HG03060 (cell line): ENCODE measurements at regions not wholly inside any gene's neighbourhood (a gene's known extent, or its start where the extent isn't known, plus 50 kb on each side); places are given as distances from the start of the nearest gene placed in this dataset.

Experiments
- ATAC-seq: cut with Tn5 transposase; IDR thresholded peaks from one replicate; pipeline ENCODE4 v1.9.1; 2021; ENCODE audit warnings: low read depth, moderate number of reproducible peaks; ENCODE audit not compliant: unreplicated experiment

GRCh38 chr4:71923070-71923469 lies 108.7 kb upstream of the NPFFR2 start:
- no peak for ATAC-seq

- no peak for ATAC-seq
Measured at GRCh38 chr4:71930459-71930858, 101.3 kb upstream of the NPFFR2 start.

- no peak for ATAC-seq
Measured at GRCh38 chr4:71932941-71933340, 98.9 kb upstream of the NPFFR2 start.

DNA sequence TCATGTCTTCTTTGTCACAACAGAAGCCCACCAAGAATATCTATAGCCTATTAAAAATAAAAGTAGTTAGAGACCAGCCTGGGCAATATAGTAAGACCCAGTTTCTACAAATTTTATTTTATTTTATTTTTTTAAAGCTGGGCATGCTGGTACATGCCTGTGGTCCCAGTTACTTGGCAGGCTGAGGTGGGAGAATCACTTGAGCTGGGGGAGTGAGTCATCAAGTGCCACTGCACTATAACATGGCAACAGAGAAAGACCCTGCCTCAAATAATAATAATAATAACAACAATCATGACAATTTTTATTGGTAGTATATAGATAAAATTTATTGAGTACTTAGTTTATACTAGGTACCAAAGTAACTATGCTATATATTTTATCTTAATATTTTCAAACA lies 93.0 kb upstream of the NPFFR2 start:
- no peak for ATAC-seq

- ATAC-seq: no peak
Measured at GRCh38 chr4:71941001-71941400, 90.8 kb upstream of the NPFFR2 start.

DNA sequence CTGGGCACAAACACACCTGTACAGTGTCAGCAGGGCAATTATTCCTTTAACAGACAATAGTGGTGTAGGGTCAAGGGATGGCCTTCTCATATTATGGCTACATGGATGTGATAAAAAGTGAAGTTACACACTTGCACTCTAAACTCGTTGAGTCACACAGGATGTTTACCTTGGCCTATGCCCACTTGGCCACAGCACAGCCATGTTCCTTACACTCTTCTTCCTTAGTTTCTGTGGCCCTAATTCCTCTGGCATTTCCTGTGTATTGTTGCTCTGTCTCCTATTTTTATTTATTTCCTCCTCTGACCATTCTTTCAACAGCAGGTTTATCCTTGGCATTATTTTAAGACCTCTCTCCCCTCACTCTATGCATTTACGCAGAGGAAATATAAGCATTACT lies 86.8 kb upstream of the NPFFR2 start:
- ATAC-seq: no peak

DNA sequence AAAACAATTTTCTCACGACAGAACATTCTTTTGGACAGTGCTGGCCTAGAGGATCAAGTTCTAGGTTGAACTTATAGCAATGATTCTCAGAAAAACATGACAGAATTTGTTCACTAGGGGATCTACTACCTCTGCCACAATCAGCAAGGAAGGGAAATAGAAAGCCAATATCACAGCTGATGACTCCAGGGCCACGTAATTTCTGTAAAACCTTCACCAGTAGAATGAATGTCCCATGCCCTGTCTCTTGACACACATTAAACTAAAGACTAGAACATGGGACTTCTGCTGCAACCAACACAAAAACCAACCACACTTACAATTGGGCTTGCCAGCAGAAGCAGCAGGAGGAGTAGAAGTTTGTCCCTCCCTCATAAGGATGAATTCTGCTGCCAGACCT lies 86.0 kb upstream of the NPFFR2 start:
- peak; percentile 61 for ATAC-seq

- no peak for ATAC-seq
Measured at GRCh38 chr4:71958978-71959377, 72.8 kb upstream of the NPFFR2 start.

GRCh38 chr4:71962622-71963264 lies 69.1 kb upstream of the NPFFR2 start:
- no peak for ATAC-seq

- no peak for ATAC-seq
Measured at GRCh38 chr4:71974681-71975080, 57.1 kb upstream of the NPFFR2 start.

DNA sequence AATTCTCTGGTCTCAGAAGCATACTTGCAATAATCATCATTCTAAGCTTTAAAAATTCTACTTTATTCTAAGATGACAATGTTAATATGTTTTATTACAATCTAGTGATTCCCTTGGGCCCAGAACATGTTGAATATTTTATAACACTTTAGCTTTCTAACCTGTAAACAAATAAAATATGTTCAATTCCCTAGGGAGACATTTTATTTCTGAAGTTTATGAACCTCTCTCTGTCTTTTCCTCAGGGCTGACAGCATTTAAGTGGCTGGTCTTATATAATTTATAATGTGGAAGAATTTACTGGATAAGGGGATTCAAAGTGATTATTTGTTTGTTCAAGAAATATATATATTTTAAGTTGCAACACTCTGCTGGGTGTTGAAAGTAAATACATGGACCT lies 55.3 kb upstream of the NPFFR2 start:
- ATAC-seq: no peak

DNA sequence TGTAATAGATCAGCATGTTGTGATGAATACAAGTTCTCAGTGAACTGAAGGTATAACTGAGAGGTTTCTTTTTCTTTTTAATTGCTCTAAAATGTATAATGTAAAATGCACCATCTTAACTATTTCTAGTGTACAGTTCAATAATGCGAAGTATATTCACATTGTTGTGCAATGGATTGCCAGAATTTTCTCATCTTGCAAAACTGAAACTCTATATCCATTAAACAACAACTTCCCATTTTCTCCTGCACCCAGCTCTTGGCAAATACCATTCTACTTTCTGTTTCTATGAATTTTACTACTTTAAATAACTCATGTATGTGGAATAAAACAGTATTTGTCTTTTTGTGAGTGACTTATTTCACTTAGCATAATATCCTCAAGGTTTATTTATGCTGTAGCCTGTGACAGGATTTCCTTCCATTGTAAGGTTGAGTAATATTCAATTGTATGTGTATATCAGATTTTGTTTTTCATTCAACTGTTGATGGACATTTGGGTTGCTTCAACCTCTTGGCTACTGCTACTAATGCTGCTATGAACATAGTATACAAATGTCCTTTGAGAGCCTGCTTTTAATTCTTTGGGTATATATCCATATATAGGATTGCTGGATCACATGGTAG lies 53.5 kb upstream of the NPFFR2 start:
- no peak for ATAC-seq

GRCh38 chr4:71980976-71981375 lies 50.8 kb upstream of the NPFFR2 start:
- no peak for ATAC-seq
